Prostate gland (tissue), 2 donors: ENCODE measurements at regions not wholly inside any gene's neighbourhood (a gene's known extent, or its start where the extent isn't known, plus 50 kb on each side); places are given as distances from the start of the nearest gene placed in this dataset.

Source experiments
- DNase-seq: peaks from one replicate; pipeline ENCODE4 v3.0.0-alpha.2; 2019; ENCODE audit warnings: low spot score
- H3K27ac ChIP-seq, 2 donors: fragments of 200-600 bp; sonication (generic); 2 replicates each; pipeline ENCODE4 v1.5.1; 2017 to 2019
- H3K27me3 ChIP-seq: fragments of 200-600 bp; sonication (generic); replicated peaks from 2 replicates; pipeline ENCODE4 v1.5.1; 2019; ENCODE audit not compliant: insufficient read depth
- H3K36me3 ChIP-seq, 2 donors: fragments of 200-600 bp; sonication (generic); 1 replicate in 1 of 2; 2 replicates in 1 of 2; pipeline versions ENCODE4 v1.5.1 to v1.8.1; 2017 to 2019
- H3K4me1 ChIP-seq: fragments of 200-600 bp; sonication (generic); replicated peaks from 2 replicates; pipeline ENCODE4 v1.5.1; 2019
- H3K4me3 ChIP-seq, 2 donors: fragments of 200-600 bp; sonication (generic); 2 replicates each; pipeline ENCODE4 v1.5.1; 2017 to 2019
- H3K9me3 ChIP-seq: fragments of 200-600 bp; sonication (generic); 2 replicates; pipeline ENCODE4 v1.5.1; 2017
- POLR2A ChIP-seq: fragments of 450-650 bp; IDR thresholded peaks from one replicate; pipeline ENCODE4 v1.6.1; 2016; ENCODE audit warnings: antibody characterized with exemption, mild to moderate bottlenecking
- POLR2AphosphoS5 ChIP-seq: sonication (generic); formaldehyde crosslinking; IDR thresholded peaks from one replicate; pipeline ENCODE4 v1.6.1; 2017; ENCODE audit warnings: antibody characterized with exemption
- WGBS: methylation state at CpG from one replicate; pipeline ENCODE4 v1.1.5; 2018; 5-methylcytosine and 5-hydroxymethylcytosine counted together
- intact Hi-C: fragments of 100-400 bp; cut with DNase I; formaldehyde crosslinking; loops from one replicate; pipeline ENCODE4 v1.14.2; 2022
- TF ChIP-seq, protein P1 (sequence below), 4 experiments: fragments of 200-600 bp in 2 of 4; fragments of 450-650 bp in 2 of 4; sonication (generic) in 2 of 4; IDR thresholded peaks; 1 replicate in 3 of 4; 2 replicates in 1 of 4; pipeline ENCODE4 v1.5.1; 2016 to 2019; ENCODE audit warnings: antibody characterized with exemption in 4 of 4, mild to moderate bottlenecking in 2 of 4, moderate library complexity in 2 of 4

DNA sequence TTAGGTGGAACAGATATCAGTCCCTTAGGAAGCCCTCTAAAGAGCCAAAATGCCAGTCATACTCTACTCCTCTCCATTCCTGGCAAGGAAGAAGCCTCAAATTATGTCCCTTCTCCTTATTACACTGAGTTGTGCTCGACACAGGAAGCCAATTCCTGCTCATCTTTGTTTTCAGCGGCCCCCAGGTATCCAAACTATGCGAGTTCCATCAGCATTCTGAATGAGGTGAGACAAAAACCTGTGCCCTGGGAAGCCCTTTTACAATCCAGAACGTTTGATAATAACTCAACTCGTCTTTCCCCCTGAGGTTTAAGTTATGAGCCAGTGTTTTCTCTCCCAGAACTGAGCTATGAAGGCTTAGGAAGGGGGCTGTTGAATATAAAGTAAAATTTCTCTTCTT is 580.5 kb downstream of the NXPH1 start:
- no peaks in the 10 kb centered on the region for H3K9me3 ChIP-seq
- H3K27me3 ChIP-seq: no peaks in the 10 kb centered on the region
- H3K36me3 ChIP-seq: no peaks in the 10 kb centered on the region
- H3K27ac ChIP-seq: no peak overlapping the region
- intact Hi-C loops: no loop called here
- DNase-seq: no peak
- H3K4me3 ChIP-seq: no peak overlapping the region
- TF ChIP-seq POLR2A (no peak), POLR2AphosphoS5 (no peak)
- TF ChIP-seq, protein P1, sequence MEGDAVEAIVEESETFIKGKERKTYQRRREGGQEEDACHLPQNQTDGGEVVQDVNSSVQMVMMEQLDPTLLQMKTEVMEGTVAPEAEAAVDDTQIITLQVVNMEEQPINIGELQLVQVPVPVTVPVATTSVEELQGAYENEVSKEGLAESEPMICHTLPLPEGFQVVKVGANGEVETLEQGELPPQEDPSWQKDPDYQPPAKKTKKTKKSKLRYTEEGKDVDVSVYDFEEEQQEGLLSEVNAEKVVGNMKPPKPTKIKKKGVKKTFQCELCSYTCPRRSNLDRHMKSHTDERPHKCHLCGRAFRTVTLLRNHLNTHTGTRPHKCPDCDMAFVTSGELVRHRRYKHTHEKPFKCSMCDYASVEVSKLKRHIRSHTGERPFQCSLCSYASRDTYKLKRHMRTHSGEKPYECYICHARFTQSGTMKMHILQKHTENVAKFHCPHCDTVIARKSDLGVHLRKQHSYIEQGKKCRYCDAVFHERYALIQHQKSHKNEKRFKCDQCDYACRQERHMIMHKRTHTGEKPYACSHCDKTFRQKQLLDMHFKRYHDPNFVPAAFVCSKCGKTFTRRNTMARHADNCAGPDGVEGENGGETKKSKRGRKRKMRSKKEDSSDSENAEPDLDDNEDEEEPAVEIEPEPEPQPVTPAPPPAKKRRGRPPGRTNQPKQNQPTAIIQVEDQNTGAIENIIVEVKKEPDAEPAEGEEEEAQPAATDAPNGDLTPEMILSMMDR (IDR thresholded peaks at IDR 0.05): no peak
- H3K4me1 ChIP-seq: no peaks in the 10 kb centered on the region
- 18% methylated on average over 5 of the region's 5 CpGs for WGBS

DNA sequence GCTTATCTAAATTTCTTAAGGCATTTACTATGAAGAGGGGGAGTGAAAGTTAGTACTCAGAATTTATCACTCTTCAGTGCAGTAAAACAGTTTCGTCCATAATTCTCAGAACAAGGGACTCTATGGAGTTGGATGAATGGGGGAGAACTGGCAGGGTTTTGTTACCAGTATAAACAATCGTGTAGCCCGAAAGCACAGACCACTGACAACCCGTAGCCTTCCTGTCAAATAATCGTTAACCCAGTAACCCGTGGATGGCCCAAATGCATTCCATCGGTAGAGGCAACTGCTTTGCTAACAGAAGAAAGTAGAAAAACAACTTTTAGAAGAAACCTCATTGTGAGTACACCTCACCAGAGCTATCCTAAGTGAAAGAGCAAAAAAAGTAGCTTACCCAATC is 583.9 kb downstream of the NXPH1 start:
- Histone ChIP-seq H3K4me1 (no peaks in the 10 kb centered on the region), H3K9me3 (no peaks in the 10 kb centered on the region), H3K4me3 (no peak overlapping the region), H3K27me3 (no peaks in the 10 kb centered on the region), H3K36me3 (no peaks in the 10 kb centered on the region), H3K27ac (no peak overlapping the region)
- DNase-seq: no peak
- 46% methylated on average over 7 of the region's 7 CpGs for WGBS
- intact Hi-C loops: no loop called here
- TF ChIP-seq, protein P1 (IDR thresholded peaks at IDR 0.05): no peak
- TF ChIP-seq POLR2AphosphoS5: no peak
- no peak for TF ChIP-seq POLR2A

DNA sequence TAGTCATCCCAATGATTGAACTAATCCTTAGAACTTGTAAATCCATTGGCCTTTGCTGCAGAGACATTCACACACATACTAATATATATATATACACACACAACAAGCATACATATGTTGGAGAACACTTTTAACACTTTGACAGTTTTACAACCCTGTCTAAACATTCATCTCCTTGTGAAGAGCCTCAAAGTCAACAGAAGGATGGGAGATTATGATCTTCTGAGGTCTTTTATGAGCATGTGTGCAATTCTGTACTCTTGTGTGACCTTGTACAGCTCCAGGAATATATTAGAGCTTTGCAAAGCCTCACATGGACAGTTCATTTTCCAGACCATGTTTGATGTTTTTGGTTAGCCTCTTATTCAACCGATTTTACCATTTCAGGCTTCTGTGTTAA is 589.0 kb downstream of the NXPH1 start:
- Histone ChIP-seq H3K27me3 (no peaks in the 10 kb centered on the region), H3K9me3 (no peaks in the 10 kb centered on the region), H3K27ac (no peak overlapping the region), H3K4me3 (no peak overlapping the region), H3K36me3 (no peaks in the 10 kb centered on the region), H3K4me1 (no peaks in the 10 kb centered on the region)
- no peak for DNase-seq
- TF ChIP-seq POLR2A: no peak
- no peak for TF ChIP-seq POLR2AphosphoS5
- TF ChIP-seq, protein P1 (IDR thresholded peaks at IDR 0.05): no peak
- 16% methylated on average over 1 of the region's 1 CpG for WGBS
- intact Hi-C loops: no loop called here

DNA sequence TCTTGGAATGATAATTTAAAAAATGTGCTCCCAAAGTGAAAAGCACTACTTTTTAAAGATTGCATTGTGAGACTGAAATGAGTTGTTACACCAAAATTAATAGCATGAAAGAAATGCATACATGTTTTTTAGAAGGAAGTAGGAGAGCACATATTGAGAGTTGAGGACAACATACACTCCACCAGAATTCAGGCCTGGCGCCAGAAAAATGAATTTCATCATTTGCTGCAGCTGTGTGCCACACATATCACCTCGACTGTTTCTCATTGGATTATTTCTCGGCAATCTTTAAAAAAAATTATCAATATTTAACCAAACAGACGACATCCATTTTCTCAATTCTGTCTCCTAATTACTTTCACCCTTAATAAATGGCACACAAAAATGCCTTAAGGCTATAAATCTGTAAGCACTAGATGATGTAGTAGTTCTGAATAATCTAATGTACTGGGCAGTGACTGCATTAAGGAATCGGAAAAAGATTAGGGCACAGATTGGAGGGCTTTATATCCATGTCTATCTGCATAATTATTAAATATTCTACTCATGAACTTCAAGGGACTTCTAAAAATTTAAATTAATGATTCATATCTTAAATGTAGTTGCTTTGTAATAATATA is 590.4 kb downstream of the NXPH1 start:
- H3K4me3 ChIP-seq: no peak overlapping the region
- H3K36me3 ChIP-seq: no peaks in the 10 kb centered on the region
- no peak for TF ChIP-seq POLR2AphosphoS5
- TF ChIP-seq POLR2A: no peak
- TF ChIP-seq, protein P1 (IDR thresholded peaks at IDR 0.05): no peak
- H3K4me1 ChIP-seq: no peaks in the 10 kb centered on the region
- intact Hi-C loops: no loop called here
- no peak overlapping the region for H3K27ac ChIP-seq
- no peaks in the 10 kb centered on the region for H3K27me3 ChIP-seq
- no peaks in the 10 kb centered on the region for H3K9me3 ChIP-seq
- WGBS: 77% methylated on average over 5 of the region's 5 CpGs
- no peak for DNase-seq

DNA sequence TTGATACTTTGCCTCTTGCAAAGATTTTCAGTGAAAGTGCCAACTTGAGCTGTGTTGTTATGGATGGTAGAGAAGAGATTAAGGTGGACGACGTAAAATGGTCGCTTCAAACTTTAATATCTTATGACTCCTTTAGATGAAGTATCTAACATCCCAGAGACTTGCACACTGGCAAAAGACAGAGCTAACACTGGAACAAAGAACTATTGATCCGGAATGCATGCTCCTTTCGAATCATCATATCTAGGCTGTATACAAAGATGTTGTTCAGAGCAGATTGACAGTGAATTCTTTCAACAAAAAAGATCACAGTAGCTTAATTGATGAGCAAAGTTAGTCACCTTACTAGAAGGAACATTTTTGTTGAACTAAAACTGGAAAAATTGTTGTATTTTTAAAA is 592.7 kb downstream of the NXPH1 start:
- Histone ChIP-seq H3K27me3 (no peaks in the 10 kb centered on the region), H3K9me3 (no peaks in the 10 kb centered on the region), H3K36me3 (no peaks in the 10 kb centered on the region), H3K4me1 (no peaks in the 10 kb centered on the region), H3K4me3 (no peak overlapping the region), H3K27ac (no peak overlapping the region)
- TF ChIP-seq POLR2A (no peak), POLR2AphosphoS5 (no peak)
- TF ChIP-seq, protein P1 (IDR thresholded peaks at IDR 0.05): no peak
- intact Hi-C loops: no loop called here
- no peak for DNase-seq
- 85% methylated on average over 5 of the region's 5 CpGs for WGBS
